HUES64 (cell line): ENCODE measurements at regions not wholly inside any gene's neighbourhood (a gene's known extent, or its start where the extent isn't known, plus 50 kb on each side); places are given as distances from the start of the nearest gene placed in this dataset.

Experiments used
- H3K27ac ChIP-seq: 2 replicates; pipeline ENCODE4 v1.7.0; 2013; ENCODE audit warnings: low read depth, low read length, inconsistent platforms
- H3K27me3 ChIP-seq: 2 replicates; pipeline ENCODE4 v1.6.1; 2013; ENCODE audit warnings: mild to moderate bottlenecking, low read length; ENCODE audit not compliant: insufficient read depth
- H3K36me3 ChIP-seq: 2 replicates; pipeline ENCODE4 v1.6.1; 2013; ENCODE audit warnings: mild to moderate bottlenecking, low read length; ENCODE audit not compliant: insufficient read depth
- H3K4me1 ChIP-seq: 2 replicates; pipeline ENCODE4 v1.6.1; 2013; ENCODE audit warnings: mild to moderate bottlenecking, low read length, moderate library complexity; ENCODE audit not compliant: insufficient read depth
- H3K4me3 ChIP-seq: 2 replicates; pipeline ENCODE4 v1.5.1; 2013; ENCODE audit warnings: mild to moderate bottlenecking, low read length, moderate library complexity
- H3K9ac ChIP-seq: 2 replicates; pipeline ENCODE4 v1.6.1; 2013; ENCODE audit warnings: mild to moderate bottlenecking, low read depth, low read length
- H3K9me3 ChIP-seq: 2 replicates; pipeline ENCODE4 v1.6.1; 2013; ENCODE audit warnings: low read depth, low read length; ENCODE audit not compliant: insufficient read depth
- WGBS: fragments of 150-250, 120-280 bp; methylation state at CpG from one replicate; pipeline ENCODE4 v1.1.7; 2013; ENCODE audit warnings: missing lambda C conversion rate; 5-methylcytosine and 5-hydroxymethylcytosine counted together

DNA sequence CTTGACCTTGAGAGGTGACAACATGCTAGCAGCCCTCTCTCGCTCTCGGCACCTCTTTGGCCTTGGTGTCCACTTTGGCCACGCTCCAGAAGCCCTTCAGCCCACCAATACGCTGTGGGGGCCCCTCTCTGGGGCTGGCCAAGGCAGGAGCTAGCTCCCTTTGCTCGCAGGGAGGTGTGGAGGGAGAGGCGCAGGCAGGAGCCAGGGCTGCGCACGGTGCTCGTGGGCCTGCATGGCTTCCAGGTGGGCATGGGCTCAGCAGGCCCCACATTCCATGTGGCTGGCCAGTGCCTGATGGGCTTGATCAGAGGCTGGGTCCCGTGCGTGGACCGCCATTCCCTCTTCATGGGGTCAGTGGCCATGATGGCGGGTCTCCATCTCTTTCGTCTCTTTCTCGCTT, 1237.0 kb upstream of the USP15 start:
- no peaks in the 10 kb centered on the region for H3K4me1 ChIP-seq
- no peak overlapping the region for H3K4me3 ChIP-seq

DNA sequence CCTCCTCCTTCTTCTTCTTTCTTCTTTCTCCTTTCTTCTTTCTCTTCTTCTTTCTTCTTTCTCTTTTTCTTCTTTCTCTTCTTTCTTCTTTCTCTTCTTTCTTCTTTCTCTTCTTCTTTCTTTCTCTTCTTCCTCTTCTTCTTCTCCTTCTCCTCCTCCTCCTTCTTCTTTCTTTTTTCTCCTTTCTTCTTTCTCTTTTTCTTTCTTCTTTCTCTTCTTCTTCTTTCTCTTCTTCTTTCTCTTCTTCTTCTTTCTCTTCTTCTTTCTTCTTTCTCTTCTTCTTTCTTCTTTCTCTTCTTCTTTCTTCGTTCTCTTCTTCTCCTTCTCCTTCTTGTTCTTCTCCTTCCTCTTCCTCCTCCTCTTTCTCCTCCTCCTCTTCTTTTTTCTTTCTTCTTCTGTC, 1230.7 kb upstream of the USP15 start:
- H3K9me3 ChIP-seq = peaks cover 43% of the 10 kb centered on the region

More for the DNA sequence above, 1237.0 kb upstream of the USP15 start:
- 87% methylated on average over 15 of the region's 15 CpGs for WGBS
- Histone ChIP-seq H3K36me3 (no peaks in the 10 kb centered on the region), H3K9me3 (peaks cover 54% of the 10 kb centered on the region), H3K27ac (no peak overlapping the region), H3K9ac (no peak overlapping the region), H3K27me3 (no peaks in the 10 kb centered on the region)

DNA sequence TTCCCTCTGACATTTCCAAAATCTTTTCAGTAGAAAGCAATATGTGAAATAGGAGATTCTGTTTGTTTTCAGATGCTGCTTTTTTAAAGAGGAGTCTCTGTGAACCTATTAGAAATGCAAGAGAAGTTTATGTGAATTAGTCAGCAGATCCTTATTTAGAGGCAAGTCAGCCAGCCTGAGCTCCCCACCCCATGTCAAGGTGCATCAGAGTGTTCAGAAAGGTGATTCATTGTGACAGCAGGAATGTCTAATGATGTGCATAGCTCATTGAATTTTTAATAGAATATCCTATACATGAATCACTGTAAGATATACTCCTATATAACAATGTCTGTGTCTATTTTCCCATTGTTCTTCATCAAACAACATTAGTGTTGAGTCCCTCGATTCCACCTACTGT, 1222.4 kb upstream of the USP15 start:
- Histone ChIP-seq H3K4me3 (no peak overlapping the region), H3K27ac (no peak overlapping the region), H3K36me3 (no peaks in the 10 kb centered on the region), H3K27me3 (no peaks in the 10 kb centered on the region), H3K9me3 (0 out of 2 replicates have a peak, but pooled peaks cover 11% of the 10 kb centered on the region), H3K9ac (no peak overlapping the region), H3K4me1 (no peaks in the 10 kb centered on the region)
- WGBS = 87% methylated on average over 1 of the region's 1 CpG

More for the DNA sequence above, 1230.7 kb upstream of the USP15 start:
- WGBS = 74% methylated on average over 1 of the region's 1 CpG
- H3K9ac ChIP-seq = no peak overlapping the region
- no peaks in the 10 kb centered on the region for H3K4me1 ChIP-seq
- no peak overlapping the region for H3K4me3 ChIP-seq
- H3K27me3 ChIP-seq = no peaks in the 10 kb centered on the region
- H3K27ac ChIP-seq = no peak overlapping the region
- H3K36me3 ChIP-seq = no peaks in the 10 kb centered on the region

DNA sequence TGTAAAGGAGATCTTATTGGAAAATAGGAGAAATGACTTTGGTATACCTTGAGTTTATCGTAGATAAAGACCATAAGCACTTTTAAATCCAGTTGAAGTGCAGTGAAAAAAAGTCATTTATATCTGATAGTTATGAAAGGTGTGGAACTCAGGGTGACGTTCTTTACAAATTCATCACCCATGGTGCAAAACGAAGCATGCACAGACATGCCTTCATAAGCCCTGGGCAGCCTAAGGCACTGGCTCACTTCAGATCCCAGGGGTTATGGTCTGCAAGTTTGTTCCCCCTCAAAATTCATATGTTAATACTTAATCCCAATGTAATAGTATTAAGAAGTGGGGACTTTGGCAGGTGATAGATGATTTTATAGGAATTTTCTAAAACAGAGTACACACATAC, 1216.4 kb upstream of the USP15 start:
- Histone ChIP-seq H3K4me1 (no peaks in the 10 kb centered on the region), H3K27me3 (no peaks in the 10 kb centered on the region), H3K4me3 (no peak overlapping the region), H3K9ac (no peak overlapping the region), H3K27ac (no peak overlapping the region), H3K36me3 (no peaks in the 10 kb centered on the region), H3K9me3 (peaks cover 3% of the 10 kb centered on the region; the same call in 1 of the 2 replicates)
- WGBS = 93% methylated on average over 3 of the region's 3 CpGs

DNA sequence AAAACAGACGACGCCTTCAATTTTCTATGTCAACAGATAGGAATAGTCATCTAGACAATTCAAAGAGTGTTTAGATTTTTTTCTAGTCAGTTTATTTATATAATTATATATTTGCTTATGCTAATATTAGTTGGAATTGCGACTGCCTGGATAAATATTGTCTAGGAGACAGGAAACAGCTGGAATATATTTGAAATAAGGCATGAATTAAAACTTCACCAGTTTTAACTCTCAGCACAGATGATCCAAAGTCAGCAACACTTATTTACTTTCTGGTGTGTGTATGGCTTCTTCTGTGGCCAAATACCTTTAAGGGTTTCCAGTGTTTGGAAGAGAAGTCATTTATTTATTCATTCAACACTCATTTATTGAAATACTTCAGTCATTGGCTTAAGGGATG, 1215.4 kb upstream of the USP15 start:
- H3K9me3 ChIP-seq = peaks cover 7% of the 10 kb centered on the region; the same call in 1 of the 2 replicates
- no peak overlapping the region for H3K4me3 ChIP-seq
- no peaks in the 10 kb centered on the region for H3K36me3 ChIP-seq
- 100% methylated on average over 2 of the region's 3 CpGs for WGBS
- no peak overlapping the region for H3K9ac ChIP-seq
- H3K27me3 ChIP-seq = no peaks in the 10 kb centered on the region
- no peak overlapping the region for H3K27ac ChIP-seq
- no peaks in the 10 kb centered on the region for H3K4me1 ChIP-seq

DNA sequence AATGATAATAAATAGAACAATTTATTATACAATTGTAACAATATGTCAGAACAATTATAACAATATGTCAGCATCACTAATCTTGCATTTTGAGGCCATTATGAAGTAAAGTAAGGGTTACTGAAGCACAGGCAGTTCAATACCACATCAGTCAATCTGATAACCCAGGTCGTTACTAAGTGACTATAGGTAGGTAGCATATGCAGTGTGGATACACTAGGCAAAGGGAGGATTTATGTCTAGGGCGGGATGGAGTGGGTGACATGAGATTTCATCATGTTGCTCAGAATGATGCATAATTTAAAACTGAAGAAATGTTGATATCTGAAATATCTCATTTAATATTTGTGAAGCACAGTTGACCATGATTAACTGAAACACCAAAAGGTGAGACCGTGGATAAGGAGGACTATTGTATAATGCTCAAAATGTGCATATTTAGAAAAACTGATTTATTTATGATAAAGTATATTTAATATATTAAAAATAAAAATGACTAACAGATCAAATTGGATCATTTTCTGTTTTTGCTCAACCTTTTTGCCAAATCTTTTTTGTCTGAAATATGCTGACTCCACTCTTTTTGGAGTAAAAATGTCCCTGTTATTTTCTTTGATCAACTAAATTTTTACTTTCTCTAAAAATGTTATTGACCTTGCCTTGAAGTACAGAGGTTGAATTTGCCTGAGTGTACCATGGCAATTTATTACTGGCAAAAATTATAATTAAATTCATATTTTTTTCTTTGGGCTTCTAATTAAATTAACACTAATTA, 1189.4 kb upstream of the USP15 start:
- Histone ChIP-seq H3K27me3 (no peaks in the 10 kb centered on the region), H3K4me3 (no peak overlapping the region), H3K27ac (no peak overlapping the region), H3K36me3 (no peaks in the 10 kb centered on the region), H3K9ac (no peak overlapping the region), H3K9me3 (peaks cover 4% of the 10 kb centered on the region; the same call in 1 of the 2 replicates), H3K4me1 (no peaks in the 10 kb centered on the region)
- WGBS = 76% methylated on average over 2 of the region's 3 CpGs

DNA sequence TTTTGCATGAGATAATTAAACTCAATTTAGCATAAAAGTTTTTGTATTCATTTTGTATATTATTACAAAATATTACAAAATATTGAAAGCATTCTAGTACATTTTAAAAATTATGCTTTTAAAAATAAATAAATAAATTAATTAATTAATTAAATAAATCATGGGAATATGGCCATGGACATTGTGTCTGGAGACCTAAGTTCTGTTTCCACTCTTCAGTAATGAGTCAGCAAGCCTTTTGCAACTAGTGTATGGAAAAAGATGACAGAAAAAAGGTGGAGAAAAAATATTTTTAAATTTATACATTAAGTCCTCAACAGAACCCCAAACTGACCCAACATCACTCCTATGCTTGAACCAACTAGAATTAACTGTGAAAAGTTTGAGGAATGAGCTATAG, 1187.5 kb upstream of the USP15 start:
- no peaks in the 10 kb centered on the region for H3K36me3 ChIP-seq
- no peak overlapping the region for H3K4me3 ChIP-seq
- no peaks in the 10 kb centered on the region for H3K27me3 ChIP-seq
- no peak overlapping the region for H3K9ac ChIP-seq
- H3K9me3 ChIP-seq = peaks cover 4% of the 10 kb centered on the region; the same call in 1 of the 2 replicates
- H3K27ac ChIP-seq = no peak overlapping the region
- H3K4me1 ChIP-seq = no peaks in the 10 kb centered on the region

DNA sequence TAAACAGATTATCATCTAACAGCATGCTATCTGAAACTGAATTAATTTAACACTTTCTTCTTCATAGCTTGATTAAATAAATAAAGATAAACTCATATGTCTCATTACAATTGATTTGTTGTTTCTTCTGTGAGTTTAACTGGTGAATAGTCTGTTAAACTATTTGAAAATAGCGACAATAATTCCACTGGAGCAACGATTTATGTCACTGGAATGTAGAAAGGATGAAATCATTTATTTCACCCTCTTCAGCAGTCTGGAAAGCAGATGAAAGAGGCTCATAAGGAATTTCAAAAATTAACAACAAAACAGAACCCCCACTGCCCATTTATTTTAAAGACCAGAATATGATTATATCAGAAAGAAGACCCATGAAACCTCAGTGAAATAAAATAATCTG, 1165.1 kb upstream of the USP15 start:
- H3K27me3 ChIP-seq = no peaks in the 10 kb centered on the region
- H3K9me3 ChIP-seq = peaks cover 9% of the 10 kb centered on the region
- no peak overlapping the region for H3K9ac ChIP-seq
- H3K27ac ChIP-seq = no peak overlapping the region
- no peaks in the 10 kb centered on the region for H3K4me1 ChIP-seq
- H3K36me3 ChIP-seq = no peaks in the 10 kb centered on the region
- 78% methylated on average over 1 of the region's 2 CpGs for WGBS
- H3K4me3 ChIP-seq = no peak overlapping the region

DNA sequence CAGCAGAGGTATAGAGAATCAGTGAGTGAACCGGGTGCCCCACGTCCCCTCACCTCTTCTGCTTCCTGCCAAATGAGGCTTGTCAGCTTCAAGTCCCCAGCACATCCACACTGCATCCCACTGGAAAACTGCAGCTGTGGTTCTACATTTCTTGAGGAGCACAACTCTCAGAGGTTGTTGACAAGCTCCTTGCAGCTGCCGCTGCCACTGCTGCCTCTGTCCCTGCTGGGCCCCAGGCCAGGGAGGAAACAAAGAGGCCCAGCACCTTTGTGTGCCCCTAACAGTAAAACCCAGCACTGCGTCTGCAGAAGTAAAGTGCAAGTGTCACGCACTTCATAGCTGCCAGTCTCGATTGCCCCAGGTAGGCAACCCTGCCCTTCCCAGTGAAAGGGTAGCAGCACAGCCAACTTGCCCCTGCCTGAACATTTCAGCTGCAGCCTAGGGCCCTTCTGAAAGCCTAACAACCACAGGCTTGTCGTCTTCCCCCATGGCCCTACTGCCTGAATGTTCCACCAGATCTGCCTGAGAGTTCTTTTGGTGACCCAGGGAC, 1162.1 kb upstream of the USP15 start:
- Histone ChIP-seq H3K4me1 (no peaks in the 10 kb centered on the region), H3K36me3 (no peaks in the 10 kb centered on the region), H3K9ac (no peak overlapping the region), H3K27me3 (no peaks in the 10 kb centered on the region), H3K4me3 (no peak overlapping the region), H3K9me3 (peaks cover 8% of the 10 kb centered on the region), H3K27ac (no peak overlapping the region)
- WGBS = 92% methylated on average over 7 of the region's 7 CpGs

DNA sequence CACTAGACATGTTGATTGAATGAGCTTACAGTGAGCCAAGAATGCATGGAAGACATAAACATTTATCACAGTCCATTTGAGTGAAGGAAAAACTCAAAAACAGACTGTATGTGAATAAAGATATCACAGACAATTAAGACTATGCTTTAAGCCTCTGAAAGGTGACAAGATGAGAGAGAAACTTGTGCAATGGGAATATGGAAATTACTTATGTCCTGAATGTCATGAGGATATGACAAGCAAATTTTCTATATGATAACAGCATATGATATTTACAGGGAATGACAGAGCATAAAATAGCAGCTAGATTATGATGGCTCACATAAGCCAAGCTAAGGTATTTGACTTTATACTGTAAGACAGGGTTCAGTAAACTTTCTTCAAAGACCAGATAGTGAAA, 1153.1 kb upstream of the USP15 start:
- no peaks in the 10 kb centered on the region for H3K27me3 ChIP-seq
- peaks cover 33% of the 10 kb centered on the region for H3K9me3 ChIP-seq
- no peaks in the 10 kb centered on the region for H3K36me3 ChIP-seq
- H3K9ac ChIP-seq = no peak overlapping the region
- no peak overlapping the region for H3K4me3 ChIP-seq
- no peak overlapping the region for H3K27ac ChIP-seq
- H3K4me1 ChIP-seq = no peaks in the 10 kb centered on the region

DNA sequence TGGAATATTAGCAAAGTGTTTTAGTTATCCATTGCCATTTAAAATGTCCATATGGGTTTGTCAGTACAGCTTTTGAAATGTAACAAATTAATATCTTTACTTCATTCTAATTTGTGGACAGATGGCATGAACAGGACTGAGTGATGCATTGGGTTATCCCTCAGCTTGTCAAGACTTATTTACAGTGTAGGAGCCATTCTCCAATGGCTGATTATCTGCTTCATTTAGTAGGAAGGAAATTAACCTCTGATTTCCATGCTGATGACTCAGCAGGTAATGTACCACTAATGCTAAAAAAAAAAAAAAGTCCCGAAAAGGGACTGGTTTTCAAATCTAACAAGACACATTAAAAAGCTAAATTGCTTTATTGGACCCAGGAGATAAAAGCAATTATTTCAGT, 1149.0 kb upstream of the USP15 start:
- no peak overlapping the region for H3K4me3 ChIP-seq
- no peaks in the 10 kb centered on the region for H3K27me3 ChIP-seq
- peaks cover 23% of the 10 kb centered on the region for H3K9me3 ChIP-seq
- WGBS = no CpG with 5 or more reads among the region's 1 CpG
- no peak overlapping the region for H3K27ac ChIP-seq
- no peaks in the 10 kb centered on the region for H3K4me1 ChIP-seq
- H3K36me3 ChIP-seq = no peaks in the 10 kb centered on the region
- no peak overlapping the region for H3K9ac ChIP-seq
